ENCODE measurements at regions not wholly inside any gene's neighbourhood (a gene's known extent, or its start where the extent isn't known, plus 50 kb on each side); places are given as distances from the start of the nearest gene placed in this dataset.

- Histone ChIP-seq H3K27me3 (ENCODE audit: insufficient read depth, low read depth, severe bottlenecking) (peaks cover 6% of the 10 kb centered on the region), H3K36me3 (no peaks in the 10 kb centered on the region), H3K9me3 (ENCODE audit: severe bottlenecking) (no peaks in the 10 kb centered on the region), H3K27ac (no peak overlapping the region), H3K4me3 (ENCODE audit: low read depth, low read length) (no peak overlapping the region)
- no peak for TF ChIP-seq CTCF (IDR thresholded peaks at IDR 0.05; ENCODE audit: low read depth, low read length)
- no peak for DNase-seq
These were observed 1337.9 kb upstream of the EPHA6 start for GRCh38 chr3:95476534-95476933.

GRCh38 chr3:95506174-95506573, 1308.2 kb upstream of the EPHA6 start:
- H3K4me3 ChIP-seq (ENCODE audit: low read depth, low read length): no peak overlapping the region
- peaks cover 6% of the 10 kb centered on the region for H3K27me3 ChIP-seq (ENCODE audit: insufficient read depth, low read depth, severe bottlenecking)
- H3K27ac ChIP-seq: no peak overlapping the region
- TF ChIP-seq CTCF (IDR thresholded peaks at IDR 0.05; ENCODE audit: low read depth, low read length): no peak
- no peak for DNase-seq
- no peaks in the 10 kb centered on the region for H3K36me3 ChIP-seq
- H3K9me3 ChIP-seq (ENCODE audit: severe bottlenecking): no peaks in the 10 kb centered on the region

GRCh38 chr3:95508124-95508523, 1306.3 kb upstream of the EPHA6 start:
- no peak for TF ChIP-seq CTCF (IDR thresholded peaks at IDR 0.05; ENCODE audit: low read depth, low read length)
- Histone ChIP-seq H3K9me3 (ENCODE audit: severe bottlenecking) (no peaks in the 10 kb centered on the region), H3K4me3 (ENCODE audit: low read depth, low read length) (no peak overlapping the region), H3K27ac (no peak overlapping the region), H3K36me3 (no peaks in the 10 kb centered on the region), H3K27me3 (ENCODE audit: insufficient read depth, low read depth, severe bottlenecking) (peaks cover 7% of the 10 kb centered on the region)
- no peak for DNase-seq

GRCh38 chr3:95511828-95512227, 1302.6 kb upstream of the EPHA6 start:
- TF ChIP-seq CTCF (IDR thresholded peaks at IDR 0.05; ENCODE audit: low read depth, low read length): no peak
- H3K27ac ChIP-seq: no peak overlapping the region
- no peaks in the 10 kb centered on the region for H3K9me3 ChIP-seq (ENCODE audit: severe bottlenecking)
- DNase-seq: no peak
- H3K27me3 ChIP-seq (ENCODE audit: insufficient read depth, low read depth, severe bottlenecking): peaks cover 7% of the 10 kb centered on the region
- H3K4me3 ChIP-seq (ENCODE audit: low read depth, low read length): no peak overlapping the region
- H3K36me3 ChIP-seq: no peaks in the 10 kb centered on the region

- Histone ChIP-seq H3K36me3 (no peaks in the 10 kb centered on the region), H3K9me3 (ENCODE audit: severe bottlenecking) (no peaks in the 10 kb centered on the region), H3K4me3 (ENCODE audit: low read depth, low read length) (no peak overlapping the region), H3K27me3 (ENCODE audit: insufficient read depth, low read depth, severe bottlenecking) (peaks cover 7% of the 10 kb centered on the region), H3K27ac (no peak overlapping the region)
- DNase-seq: no peak
- no peak for TF ChIP-seq CTCF (IDR thresholded peaks at IDR 0.05; ENCODE audit: low read depth, low read length)
These were observed 1300.1 kb upstream of the EPHA6 start for GRCh38 chr3:95514260-95514659.

- H3K36me3 ChIP-seq: no peaks in the 10 kb centered on the region
- no peak for DNase-seq
These were observed 1293.0 kb upstream of the EPHA6 start for GRCh38 chr3:95521396-95521795.

More at GRCh38 chr3:95521396-95521795, 1293.0 kb upstream of the EPHA6 start:
- TF ChIP-seq CTCF (IDR thresholded peaks at IDR 0.05; ENCODE audit: low read depth, low read length): no peak
- Histone ChIP-seq H3K27ac (no peak overlapping the region), H3K27me3 (ENCODE audit: insufficient read depth, low read depth, severe bottlenecking) (peaks cover 2% of the 10 kb centered on the region), H3K4me3 (ENCODE audit: low read depth, low read length) (no peak overlapping the region), H3K9me3 (ENCODE audit: severe bottlenecking) (no peaks in the 10 kb centered on the region)
